HK-2 (cell line): ENCODE measurements at regions not wholly inside any gene's neighbourhood (a gene's known extent, or its start where the extent isn't known, plus 50 kb on each side); places are given as distances from the start of the nearest gene placed in this dataset.

Experiments used
- DNase-seq: peaks from one replicate; pipeline ENCODE4 v3.0.0-alpha.2; 2018; ENCODE audit not compliant: unreplicated experiment

DNA sequence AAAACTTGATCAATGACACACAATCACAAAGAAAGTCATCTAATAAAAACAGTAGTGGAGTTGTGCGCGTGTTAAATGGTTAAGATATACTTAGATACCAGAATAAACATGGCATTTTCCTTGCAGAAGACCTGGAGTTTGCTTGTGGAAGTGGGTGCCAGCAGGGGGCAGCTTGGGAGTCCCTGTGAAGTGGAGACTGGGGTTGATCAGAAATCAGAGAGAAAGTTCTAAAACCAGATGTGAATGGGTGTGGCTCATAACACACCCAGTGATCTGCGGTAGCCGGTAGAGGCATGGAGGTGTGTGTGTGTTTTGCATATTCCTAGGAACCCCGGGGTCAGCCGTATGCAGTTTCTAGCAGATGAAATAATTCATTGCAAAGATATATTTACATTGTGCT lies 300.1 kb upstream of the TRIB2 start:
- no peak for DNase-seq

DNA sequence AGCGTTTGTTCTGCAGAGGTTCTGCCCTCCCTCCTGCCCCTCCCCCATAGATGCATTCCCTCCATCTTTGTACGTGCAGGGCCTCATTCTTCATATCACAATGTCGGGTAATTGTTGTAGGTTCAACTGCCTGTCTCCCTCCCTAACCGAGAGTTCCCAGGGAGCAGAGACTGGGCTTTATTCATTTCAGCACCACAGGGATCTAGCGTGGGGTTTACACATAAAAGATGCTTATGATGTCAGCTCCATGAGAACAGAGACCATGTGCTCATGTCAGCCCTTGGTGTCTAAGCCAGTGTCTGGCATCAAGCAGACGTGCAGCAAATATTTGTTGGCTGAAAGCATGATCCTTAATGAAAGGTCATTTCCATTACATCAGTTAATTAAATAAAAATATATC lies 298.9 kb upstream of the TRIB2 start:
- DNase-seq: no peak

DNA sequence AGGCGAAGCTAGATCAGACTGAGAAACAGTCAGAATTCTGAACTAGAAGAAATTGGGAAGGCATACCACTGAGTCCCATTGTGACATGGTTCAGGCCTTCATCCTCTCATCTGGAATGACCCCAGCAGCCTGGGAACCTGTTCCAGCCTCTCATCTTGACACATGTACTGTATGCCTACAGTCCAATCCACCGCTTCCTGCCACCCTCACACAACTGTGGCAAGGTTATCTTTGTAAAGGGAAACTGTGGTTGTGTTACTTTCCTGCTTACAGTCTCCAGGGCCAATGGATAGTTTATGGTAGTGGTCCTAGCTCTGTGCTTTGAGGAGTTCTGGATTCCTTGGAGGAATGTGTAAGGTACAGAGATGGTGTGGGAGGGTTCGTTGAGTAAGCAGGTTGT lies 296.9 kb upstream of the TRIB2 start:
- no peak for DNase-seq

DNA sequence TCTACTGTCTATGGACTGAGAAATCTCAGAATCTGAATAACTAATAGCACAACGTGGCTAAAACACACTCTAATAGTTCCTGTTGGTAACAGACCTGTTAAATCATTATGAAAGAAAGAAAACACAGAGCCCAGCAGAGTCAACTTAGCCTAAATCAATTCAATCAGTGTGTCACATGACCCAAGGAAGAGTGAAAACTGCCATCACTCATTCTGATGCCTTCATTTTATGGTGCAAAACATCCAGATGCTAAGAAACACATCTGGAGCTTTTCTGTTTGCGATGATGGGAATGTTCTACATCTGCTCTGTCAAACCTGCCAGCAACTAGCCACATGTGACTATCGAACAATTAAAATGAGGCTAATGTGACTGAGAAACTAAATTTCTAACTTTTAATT lies 295.7 kb upstream of the TRIB2 start:
- DNase-seq: no peak

DNA sequence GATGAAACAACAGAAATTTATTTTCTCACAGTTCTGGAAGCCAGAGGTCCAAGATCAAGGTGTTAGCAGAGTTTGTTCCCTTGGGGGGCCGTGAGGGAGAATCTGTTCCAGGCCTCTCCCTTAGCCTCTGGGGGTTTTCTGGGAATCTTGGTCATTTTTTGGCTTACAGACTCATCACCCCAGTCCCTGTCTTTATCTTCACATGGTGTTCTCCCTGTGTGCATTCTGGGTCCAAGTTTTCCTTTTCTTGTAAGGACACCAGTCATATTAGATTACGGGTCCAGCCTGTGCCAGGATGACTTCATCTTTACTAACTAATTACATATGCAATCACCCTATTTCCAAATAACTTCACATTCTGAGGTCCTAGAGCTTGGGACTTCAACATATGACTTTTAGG lies 292.5 kb upstream of the TRIB2 start:
- no peak for DNase-seq

DNA sequence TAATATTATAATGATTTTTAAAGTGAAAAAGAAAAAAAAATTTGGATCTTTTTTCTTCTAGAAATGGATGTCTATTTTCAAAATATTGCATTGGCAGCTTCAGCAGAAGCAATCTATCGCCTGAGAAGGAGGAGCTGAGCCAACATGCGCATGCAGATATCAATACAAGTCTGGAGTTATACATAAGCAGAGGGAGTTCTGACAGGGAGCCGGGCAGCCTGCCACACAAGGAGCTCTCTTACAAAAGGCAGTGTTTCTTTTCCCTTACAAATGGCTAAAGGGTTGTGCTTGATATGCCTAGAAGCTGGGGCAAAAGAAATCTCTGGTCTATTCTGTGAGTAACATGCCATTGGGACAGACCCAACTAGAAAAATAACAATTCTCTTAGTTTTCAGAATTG lies 291.9 kb upstream of the TRIB2 start:
- no peak for DNase-seq

DNA sequence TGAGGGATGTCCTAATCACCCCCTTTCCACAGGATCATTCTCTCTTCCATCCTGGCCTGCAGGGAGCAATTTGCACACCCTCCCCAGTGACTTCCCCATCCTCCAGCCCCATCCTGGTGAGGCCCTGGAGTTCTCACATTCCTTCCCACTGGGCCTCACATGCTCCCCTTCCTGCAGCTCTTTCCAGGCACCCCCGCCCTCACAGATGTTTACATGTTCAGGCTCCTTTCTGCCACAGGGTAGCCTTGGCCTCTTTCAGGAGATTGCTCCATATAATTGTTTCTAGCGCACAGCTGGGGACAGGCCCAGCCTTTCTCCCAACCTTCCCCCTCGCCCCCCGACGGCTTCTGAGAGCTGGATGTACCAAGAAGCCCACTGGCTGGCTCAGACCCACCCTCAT lies 288.4 kb upstream of the TRIB2 start:
- no peak for DNase-seq

DNA sequence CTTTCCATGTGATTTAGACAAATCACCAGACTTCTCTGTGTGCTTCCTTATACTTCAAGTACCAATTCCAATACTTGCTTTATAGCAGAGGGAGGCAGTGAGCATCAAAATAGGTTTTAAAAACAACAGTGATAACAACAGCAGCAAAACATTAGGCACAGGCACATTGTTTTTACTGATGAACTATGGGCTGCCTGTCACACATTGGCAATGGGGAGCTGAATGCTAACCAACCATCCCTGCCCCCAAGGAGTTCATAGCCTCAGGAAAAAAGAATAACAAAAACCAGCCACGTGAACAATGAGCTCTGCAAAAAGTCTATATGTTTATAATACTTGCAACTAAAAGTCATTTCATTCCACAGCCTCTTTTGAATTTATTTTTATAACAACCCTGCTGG lies 287.9 kb upstream of the TRIB2 start:
- DNase-seq: no peak

DNA sequence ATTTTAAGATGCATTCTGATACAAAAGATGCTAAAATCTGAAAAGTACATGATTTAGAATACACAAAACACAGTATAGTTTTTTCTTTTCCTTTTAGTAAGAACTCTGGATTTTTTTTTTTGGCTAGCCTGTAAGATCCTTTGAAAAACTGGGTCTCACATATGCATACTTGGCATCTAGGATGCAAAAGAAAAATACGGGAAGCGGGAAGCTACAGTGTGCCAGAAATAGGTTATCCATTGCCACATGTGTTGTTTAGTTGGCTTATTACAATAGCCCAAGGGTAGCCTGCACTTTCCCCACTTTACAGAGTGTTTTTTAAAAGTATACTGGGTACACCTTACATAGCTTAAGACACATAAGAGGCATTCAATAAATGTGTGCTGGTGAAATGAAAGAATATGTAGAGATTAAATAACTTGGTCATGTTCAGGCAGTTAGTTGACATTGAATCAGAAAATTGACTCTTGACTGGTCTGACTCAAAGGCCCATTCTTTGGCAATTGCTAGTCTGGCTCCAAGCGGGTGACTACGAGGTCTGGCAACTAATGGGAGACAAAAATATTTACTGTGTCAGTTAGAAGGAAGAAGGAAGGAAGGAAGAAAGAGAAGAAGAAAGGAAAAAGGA lies 286.8 kb upstream of the TRIB2 start:
- no peak for DNase-seq

DNA sequence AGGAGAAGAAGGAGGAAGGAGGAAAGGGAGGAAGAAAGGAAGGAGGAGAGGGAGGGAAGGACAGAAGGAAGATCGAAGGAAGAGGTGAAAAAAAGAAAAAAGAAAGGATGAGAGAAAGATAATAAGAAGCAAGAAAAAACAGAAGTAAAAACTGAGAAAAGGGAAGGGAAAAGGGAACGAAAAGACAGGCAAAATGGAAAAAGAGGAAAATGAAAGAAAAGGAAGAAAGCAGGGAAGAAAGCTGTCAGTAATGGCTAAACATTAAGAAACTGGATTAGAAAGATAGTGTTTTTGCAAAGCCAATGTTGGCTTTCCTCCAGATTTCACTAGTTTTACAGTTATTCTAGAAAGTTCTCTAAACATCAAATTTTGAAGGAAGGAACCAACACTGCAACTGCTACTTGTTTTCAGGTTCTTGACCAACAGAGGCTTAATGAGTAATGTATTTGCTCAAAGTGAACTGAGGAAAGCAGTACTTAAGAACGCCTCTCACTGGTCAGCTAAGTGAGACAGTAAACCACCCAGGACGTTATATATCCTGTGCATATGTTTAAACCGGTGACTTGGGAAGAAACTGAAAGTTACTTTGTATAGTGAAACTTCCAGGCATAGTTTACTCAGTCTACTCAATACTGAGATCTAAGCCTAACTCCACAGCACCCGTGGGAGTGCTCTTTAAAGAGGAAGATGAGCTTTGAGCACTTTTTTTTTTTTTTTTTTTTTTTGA lies 286.2 kb upstream of the TRIB2 start:
- no peak for DNase-seq

DNA sequence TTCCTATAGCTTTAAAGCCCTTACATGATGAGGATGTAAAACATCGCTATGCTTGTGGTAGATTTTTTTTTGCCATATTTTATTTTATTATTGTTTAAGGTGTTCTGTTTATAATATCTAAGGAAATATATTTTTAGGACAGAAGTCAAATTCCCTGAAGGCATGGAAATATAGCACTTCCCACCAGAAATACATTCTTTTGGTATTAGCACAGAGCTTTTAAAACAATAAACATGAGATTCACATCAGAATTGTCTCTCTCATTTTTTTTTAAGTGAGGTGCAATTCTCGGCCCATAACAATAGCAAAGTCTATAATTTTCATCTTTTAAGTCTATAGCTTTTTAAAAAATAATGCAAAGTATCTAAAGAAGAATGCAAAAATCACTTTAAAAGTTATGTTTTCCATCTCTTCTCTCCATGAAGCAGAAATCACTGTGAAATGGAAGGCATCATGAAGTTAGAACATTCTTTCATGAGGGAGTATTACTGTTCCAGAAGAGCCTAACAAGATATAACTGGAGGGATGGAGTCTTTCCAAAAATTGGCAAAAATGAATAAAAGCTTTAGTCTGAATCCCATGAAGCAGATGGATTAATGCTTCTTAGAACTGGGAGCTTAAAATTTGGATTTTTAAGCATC lies 283.6 kb upstream of the TRIB2 start:
- DNase-seq: no peak

DNA sequence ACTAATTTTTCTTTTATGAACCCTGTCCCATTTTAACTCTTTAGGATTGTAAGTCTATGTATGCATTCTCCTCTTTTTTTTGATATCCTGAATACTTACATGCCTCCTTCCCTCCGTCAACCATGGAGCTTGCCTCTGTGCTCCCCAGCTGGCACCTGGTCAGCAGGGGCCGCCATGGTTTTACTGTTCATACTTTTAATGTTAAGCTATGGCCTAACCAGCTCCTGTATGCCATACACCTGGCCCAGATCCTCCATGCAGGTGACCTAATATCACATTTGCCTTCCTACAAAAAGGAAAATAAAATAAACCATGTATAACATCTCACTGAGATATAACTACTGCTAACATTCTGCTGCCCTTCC lies 283.1 kb upstream of the TRIB2 start:
- DNase-seq: no peak

DNA sequence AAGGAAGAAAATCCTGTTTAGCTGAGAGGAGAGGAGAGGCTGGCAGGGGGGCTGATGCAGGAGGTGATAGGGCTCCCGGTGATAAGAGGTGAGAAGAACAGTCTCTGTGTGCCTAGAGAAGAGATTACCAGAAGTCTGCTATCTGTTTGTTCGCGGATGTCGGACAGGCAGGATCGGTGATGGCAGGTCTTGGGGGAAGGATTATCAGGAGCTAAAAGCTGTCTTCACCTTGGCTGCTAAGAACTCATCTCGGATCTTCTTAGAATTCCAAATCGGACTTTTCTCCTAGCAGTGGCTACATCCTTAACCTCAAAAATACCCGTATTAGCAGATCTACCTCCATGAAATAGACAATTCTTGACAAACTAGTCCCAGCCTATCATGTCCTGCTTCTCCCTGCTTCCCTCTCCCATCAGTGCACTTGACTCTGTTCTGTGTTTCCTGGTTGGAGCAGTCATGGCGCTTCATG lies 282.1 kb upstream of the TRIB2 start:
- DNase-seq: no peak

DNA sequence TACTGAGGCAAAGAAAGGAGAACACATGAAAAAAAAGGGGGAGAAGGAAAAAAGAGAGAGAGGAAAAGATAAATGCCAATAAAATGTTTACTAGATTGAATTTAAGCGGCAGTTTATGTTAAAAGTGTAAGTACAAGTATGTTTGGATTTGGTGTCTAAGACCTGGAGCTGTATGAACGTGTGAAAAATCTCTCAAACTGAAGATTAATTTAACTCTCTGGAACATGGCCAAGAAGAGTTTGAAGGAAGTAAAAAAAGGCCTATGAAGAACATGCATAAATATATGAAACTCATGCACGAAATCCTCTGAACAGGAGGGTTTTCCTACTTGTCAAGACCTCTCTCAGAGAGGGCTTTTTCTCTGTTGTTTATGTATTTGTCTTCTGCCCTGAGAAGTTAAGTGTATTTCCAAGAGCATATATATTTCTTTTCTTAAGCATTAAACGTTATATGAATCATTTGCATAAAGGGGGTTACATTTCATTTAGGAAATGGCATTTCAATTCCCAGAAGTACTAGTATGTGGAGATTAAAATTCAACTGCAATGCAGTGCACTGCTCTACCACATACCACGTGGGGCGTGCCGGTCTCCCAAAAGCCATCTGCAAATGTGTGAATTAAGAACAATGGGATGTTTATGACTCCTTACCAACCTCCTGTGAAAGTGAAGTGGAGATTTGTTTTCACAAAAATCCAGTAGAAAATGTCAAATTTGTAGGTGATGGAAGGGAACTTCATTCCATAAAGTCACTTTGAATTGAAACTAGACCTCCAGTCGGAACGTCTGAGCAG lies 281.1 kb upstream of the TRIB2 start:
- no peak for DNase-seq

DNA sequence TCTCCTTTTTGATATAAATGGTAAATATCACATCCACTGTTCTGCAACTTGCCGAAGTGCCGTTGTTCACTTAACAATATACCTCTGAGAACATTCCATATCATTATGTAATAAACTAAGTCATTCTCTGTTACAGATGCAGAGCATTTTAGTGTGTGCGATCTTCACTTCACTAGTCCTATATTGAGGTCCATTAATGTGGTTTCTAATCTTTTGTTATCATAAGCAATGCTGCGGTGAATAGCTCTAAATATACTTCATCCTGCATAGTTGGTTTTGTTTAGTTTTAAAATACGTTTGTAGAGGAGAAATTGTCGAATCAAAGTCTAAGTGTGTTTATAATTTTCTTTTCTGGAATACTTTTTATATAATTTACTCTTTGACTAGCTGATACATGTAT lies 280.3 kb upstream of the TRIB2 start:
- DNase-seq: no peak

DNA sequence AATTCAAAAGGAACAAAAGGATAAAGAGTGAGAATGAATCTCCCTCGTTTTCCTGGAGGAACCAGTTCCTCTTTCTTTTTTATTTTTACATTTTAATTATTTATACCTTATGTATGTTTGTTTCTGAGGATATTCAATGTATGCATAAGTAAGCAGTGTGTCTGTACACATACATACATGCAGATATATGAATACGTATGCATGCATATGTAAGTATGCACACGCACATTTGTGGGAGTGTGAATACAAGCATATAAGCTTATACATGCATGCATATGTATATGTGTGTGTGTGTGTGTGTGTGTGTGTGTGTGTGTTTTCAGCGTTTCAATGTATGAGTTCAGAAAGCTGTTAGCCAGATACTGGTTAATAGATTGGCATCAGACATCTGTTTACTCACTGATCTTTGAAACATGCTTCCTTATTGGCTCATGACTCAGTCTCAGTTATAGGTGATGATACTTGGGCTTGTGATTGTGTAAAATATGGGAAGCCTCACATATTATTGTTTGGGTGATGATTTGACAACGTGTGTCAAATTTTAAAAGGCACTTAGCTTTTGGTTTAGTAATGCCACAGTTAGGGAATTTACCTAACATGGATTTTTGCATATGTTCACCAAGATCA lies 279.7 kb upstream of the TRIB2 start:
- no peak for DNase-seq

DNA sequence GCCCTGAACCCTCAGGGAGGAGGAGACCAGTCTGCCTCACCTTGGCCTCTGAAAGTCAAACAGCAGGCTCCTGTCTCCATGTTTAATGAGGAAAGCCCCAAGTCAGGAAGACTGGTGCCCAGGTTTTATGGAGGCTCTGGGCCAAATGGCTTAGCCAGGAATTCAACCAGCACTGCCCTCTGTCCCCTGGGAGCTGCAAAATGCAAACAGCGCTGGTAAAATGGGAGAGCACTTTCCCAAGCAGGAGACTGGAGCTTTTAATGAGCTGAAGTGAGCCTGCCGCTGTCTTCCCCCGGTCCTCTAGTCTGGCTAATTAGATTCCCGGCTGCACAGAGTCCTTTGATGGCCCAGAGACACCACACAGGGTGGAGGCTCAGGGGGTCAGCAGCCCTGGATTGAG lies 276.0 kb upstream of the TRIB2 start:
- no peak for DNase-seq

DNA sequence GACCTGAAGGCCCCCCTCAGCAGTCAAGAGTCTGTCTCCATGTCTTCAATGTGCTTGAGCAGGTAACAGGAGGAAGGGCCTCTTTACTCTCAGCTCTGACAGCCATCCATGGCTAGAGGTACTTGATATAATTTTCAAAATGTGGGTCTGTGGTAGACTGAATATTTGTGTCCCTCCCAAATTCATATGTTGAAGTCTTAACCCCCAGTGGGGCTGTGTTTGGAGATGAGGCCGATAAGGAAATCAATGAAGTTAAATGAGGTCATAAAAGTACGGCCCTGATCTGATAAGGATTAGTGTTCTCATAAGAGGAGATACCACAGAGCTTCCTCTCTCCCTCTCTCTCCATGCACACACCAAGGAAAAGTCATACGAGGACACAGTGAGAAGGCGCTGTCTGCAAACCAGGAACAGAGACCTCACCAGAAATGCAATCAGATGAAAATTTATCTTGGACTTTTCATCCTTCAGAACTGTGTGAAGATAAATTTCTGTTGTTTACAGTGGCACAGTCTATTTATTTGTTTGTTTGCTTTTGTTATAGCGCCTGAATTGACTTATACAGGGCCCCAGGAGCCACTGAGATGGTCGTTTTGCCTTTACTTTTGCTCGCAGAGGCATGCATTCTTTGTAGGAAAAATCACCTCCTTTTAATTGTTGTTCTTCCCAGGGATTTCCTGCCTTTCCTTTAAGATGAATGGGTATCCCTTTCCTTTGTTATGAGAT lies 274.8 kb upstream of the TRIB2 start:
- DNase-seq: no peak

DNA sequence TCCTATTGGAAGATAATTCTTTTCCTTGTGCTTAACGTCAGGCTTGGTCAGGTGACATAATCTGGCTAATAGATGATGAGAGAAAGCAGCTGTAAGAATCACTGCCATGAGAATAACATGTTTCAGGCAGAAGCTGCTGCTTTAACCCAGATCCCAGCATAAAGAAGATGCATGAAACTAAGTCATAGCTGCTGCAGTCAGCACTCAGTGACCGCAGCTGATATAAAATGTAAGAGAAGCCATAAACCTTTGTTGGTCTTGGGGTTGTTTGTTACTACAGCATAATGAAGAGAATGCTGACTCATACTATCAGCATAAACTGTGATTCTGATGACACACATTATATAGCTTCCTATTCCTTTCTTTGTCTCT lies 274.3 kb upstream of the TRIB2 start:
- no peak for DNase-seq

DNA sequence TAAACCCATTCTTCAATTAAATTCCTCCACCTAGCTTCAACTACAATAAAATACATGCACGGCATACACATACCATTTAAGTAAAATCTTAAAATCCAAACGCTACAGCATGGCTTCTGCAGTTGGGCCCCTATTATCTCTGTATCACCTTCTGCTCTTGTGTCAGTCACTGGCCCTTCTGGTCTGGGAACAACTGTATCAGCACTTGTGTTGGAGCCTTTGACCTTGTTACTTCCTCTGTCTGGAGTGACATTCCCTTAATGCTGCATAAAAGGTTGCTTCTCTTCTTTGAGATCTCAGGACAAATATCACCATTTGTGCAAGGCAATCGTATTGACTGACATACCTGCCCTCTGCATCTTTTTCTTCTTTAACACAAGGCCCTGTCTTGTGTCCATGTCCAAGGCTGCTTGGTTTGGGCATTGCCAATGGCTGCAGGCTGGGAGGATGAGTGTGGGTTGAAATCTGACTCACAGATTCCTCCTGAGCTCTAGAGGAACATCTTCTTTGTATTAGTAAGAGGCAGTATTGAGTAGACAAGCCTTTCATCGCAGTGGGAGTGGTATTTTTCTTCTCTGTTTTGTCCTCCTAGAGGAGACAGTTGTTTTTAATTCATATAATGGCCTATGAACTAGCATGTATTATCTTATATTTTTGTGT lies 267.8 kb upstream of the TRIB2 start:
- DNase-seq: no peak

DNA sequence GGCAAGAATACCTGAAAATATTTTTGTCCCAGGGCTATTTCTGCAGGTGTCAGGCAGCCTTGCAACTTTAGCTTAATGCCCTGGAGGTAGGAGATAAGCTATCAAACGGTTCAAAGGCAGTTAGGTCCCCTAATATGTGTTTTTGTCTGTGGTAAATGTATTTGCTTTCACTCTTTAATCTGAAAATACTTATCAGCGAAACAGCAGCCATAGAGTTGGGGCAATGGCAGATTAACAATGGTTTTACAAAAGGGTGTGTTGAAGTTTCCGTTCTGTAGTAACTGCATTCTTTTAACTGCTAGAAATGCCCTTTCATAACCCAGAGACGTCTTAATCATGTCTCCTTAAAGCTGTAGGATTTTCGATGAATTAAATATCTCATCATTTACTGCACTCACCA lies 265.0 kb upstream of the TRIB2 start:
- DNase-seq: no peak
